HepG2 (cell line): ENCODE measurements at regions not wholly inside any gene's neighbourhood (a gene's known extent, or its start where the extent isn't known, plus 50 kb on each side); places are given as distances from the start of the nearest gene placed in this dataset.

ENCODE experiments used
- ATF2 ChIP-seq: sonication (generic); formaldehyde crosslinking; IDR thresholded peaks from 2 replicates; pipeline ENCODE4 v1.4.0; 2020; ENCODE audit warnings: missing genetic modification reagents
- BRD4 ChIP-seq: sonication (generic); formaldehyde crosslinking; IDR thresholded peaks from 2 replicates; pipeline ENCODE4 v1.4.0; 2020; ENCODE audit warnings: missing genetic modification reagents
- CAMTA2 ChIP-seq: sonication (generic); formaldehyde crosslinking; IDR thresholded peaks from 2 replicates; pipeline ENCODE4 v1.4.0; 2020; ENCODE audit warnings: mild to moderate bottlenecking, missing genetic modification reagents, borderline replicate concordance
- CTCF ChIP-seq: sonication (generic); formaldehyde crosslinking; IDR thresholded peaks from 2 replicates; pipeline ENCODE4 v1.5.0; 2020; ENCODE audit warnings: mild to moderate bottlenecking, missing genetic modification reagents, moderate library complexity
- HMGXB4 ChIP-seq, 2 experiments: sonication (generic) in 1 of 2; formaldehyde crosslinking in 1 of 2; IDR thresholded peaks; 2 replicates each; pipeline versions ENCODE4 v1.4.0 to v1.6.1; 2018 to 2020; ENCODE audit warnings: missing genetic modification reagents in 2 of 2, borderline replicate concordance in 1 of 2, low read depth in 1 of 2, mild to moderate bottlenecking in 1 of 2, missing biosample characterization in 1 of 2
- RBFOX2 ChIP-seq: fragments of 200-400 bp; formaldehyde crosslinking; IDR thresholded peaks from 2 replicates; pipeline ENCODE4 v1.6.1; 2017; ENCODE audit warnings: low read depth, mild to moderate bottlenecking, low read length
- ZBTB43 ChIP-seq: sonication (generic); formaldehyde crosslinking; conservative IDR thresholded peaks from 2 replicates; pipeline ENCODE4 v1.4.0; 2020; ENCODE audit warnings: missing genetic modification reagents
- ZKSCAN8 ChIP-seq: IDR thresholded peaks from 2 replicates; pipeline ENCODE4 v1.6.1; 2016; ENCODE audit warnings: borderline replicate concordance, missing genetic modification reagents, missing compliant biosample characterization
- ZNF619 ChIP-seq: sonication (generic); formaldehyde crosslinking; IDR thresholded peaks from 2 replicates; pipeline ENCODE4 v1.4.0; 2020; ENCODE audit warnings: mild to moderate bottlenecking, missing genetic modification reagents

GRCh38 chr18:61239051-61239450 is 94.2 kb upstream of the CDH20 start:
- no peak for TF ChIP-seq RBFOX2
- TF ChIP-seq ZNF619 (CRISPR knock-in tag): no peak
- TF ChIP-seq HMGXB4 (CRISPR knock-in tag; IDR thresholded peaks at IDR 0.05; ENCODE audit: borderline replicate concordance in 1 of 2, low read depth in 1 of 2): no peak
- TF ChIP-seq ATF2: no peak
- no peak for TF ChIP-seq CTCF (CRISPR knock-in tag)
- TF ChIP-seq ZKSCAN8 (CRISPR knock-in tag): no peak
- no peak for TF ChIP-seq BRD4 (CRISPR knock-in tag)
- no peak for TF ChIP-seq ZBTB43
- TF ChIP-seq CAMTA2 (CRISPR knock-in tag): no peak
